OCI-LY7 (cell line): ENCODE measurements at regions not wholly inside any gene's neighbourhood (a gene's known extent, or its start where the extent isn't known, plus 50 kb on each side); places are given as distances from the start of the nearest gene placed in this dataset.

ENCODE experiments used
- BruUV-seq: library from RNA; stranded (reverse); fragments of 400-500 nt; replicated peaks from 2 replicates; lab custom pipeline; 2021; lab: Mats Ljungman, UMichigan
- CTCF ChIA-PET: fragments of 300-600 bp; sonication (Branson Sonifier 250); formaldehyde crosslinking; loops from one replicate; lab custom pipeline; 2022; ENCODE audit warnings: antibody characterized with exemption; ENCODE audit not compliant: unreplicated experiment; lab: Charles Lee
- POLR2A ChIA-PET: fragments of 300-600 bp; sonication (Branson Sonifier 250); formaldehyde crosslinking; loops from one replicate; lab custom pipeline; 2022; ENCODE audit warnings: antibody characterized with exemption; lab: Charles Lee
- DNase-seq: peaks from one replicate; pipeline ENCODE4 v3.0.0-alpha.2; 2015; ENCODE audit warnings: low spot score
- H2AFZ ChIP-seq: fragments of 200-600 bp; sonication (generic), shearing (Covaris generic); 2 replicates; pipeline ENCODE4 v1.6.1; 2014; ENCODE audit warnings: mild to moderate bottlenecking, antibody characterized with exemption, low read length, moderate library complexity
- H3K27ac ChIP-seq: fragments of 200-600 bp; sonication (generic); 2 replicates; pipeline ENCODE4 v1.5.1; 2014; ENCODE audit warnings: mixed run types, low read depth, mild to moderate bottlenecking, moderate library complexity, low read length, inconsistent platforms; ENCODE audit not compliant: poor library complexity, severe bottlenecking
- H3K36me3 ChIP-seq: fragments of 200-600 bp; sonication (generic); 2 replicates; pipeline ENCODE4 v1.6.1; 2014; ENCODE audit warnings: mild to moderate bottlenecking, antibody characterized with exemption, low read length, moderate library complexity, mixed read lengths; ENCODE audit not compliant: insufficient read depth
- H3K4me1 ChIP-seq: fragments of 200-600 bp; sonication (generic); 2 replicates; pipeline ENCODE4 v1.5.1; 2014; ENCODE audit warnings: mild to moderate bottlenecking, low read length; ENCODE audit not compliant: insufficient read depth, poor library complexity, severe bottlenecking
- H3K4me2 ChIP-seq: fragments of 200-600 bp; sonication (generic); 2 replicates; pipeline ENCODE4 v1.6.1; 2014; ENCODE audit warnings: mild to moderate bottlenecking, low read length
- H3K4me3 ChIP-seq: fragments of 200-600 bp; sonication (generic); 2 replicates; pipeline ENCODE4 v1.5.1; 2014; ENCODE audit warnings: mild to moderate bottlenecking, low read depth, low read length; ENCODE audit not compliant: poor library complexity, severe bottlenecking
- H3K79me2 ChIP-seq: fragments of 200-600 bp; sonication (generic); 2 replicates; pipeline ENCODE4 v1.6.1; 2016; ENCODE audit warnings: low read depth, mild to moderate bottlenecking, low read length, moderate library complexity, mixed read lengths; ENCODE audit not compliant: insufficient read depth
- H3K9me2 ChIP-seq: fragments of 200-600 bp; sonication (generic); 2 replicates; pipeline ENCODE4 v1.6.1; 2016; ENCODE audit warnings: mild to moderate bottlenecking, low read length, mixed read lengths; ENCODE audit not compliant: insufficient read depth
- H3K9me3 ChIP-seq: fragments of 200-600 bp; sonication (generic); 2 replicates; pipeline ENCODE4 v1.6.1; 2014; ENCODE audit warnings: mild to moderate bottlenecking, mixed run types, low read length, mixed read lengths
- H4K20me1 ChIP-seq: fragments of 200-600 bp; sonication (generic); 2 replicates; pipeline ENCODE4 v1.6.1; 2014; ENCODE audit warnings: mild to moderate bottlenecking, antibody characterized with exemption, low read length, moderate library complexity, mixed read lengths; ENCODE audit not compliant: insufficient read depth
- EZH2phosphoT487 ChIP-seq: fragments of 200-600 bp; sonication (generic); IDR thresholded peaks from 2 replicates; pipeline ENCODE4 v1.6.1; 2018; ENCODE audit warnings: low read depth, borderline replicate concordance, mild to moderate bottlenecking, mixed run types, antibody characterized with exemption, low read length, moderate library complexity, mixed read lengths
- intact Hi-C: fragments of 100-400 bp; cut with micrococcal nuclease; formaldehyde crosslinking; loops from one replicate; pipeline ENCODE4 v1.10.0; 2022; ENCODE audit not compliant: unreplicated experiment
- TF ChIP-seq, protein P1 (sequence below): fragments of 200-600 bp; sonication (generic); conservative IDR thresholded peaks from 2 replicates; pipeline ENCODE4 v1.5.1; 2014; ENCODE audit warnings: mild to moderate bottlenecking, antibody characterized with exemption, low read length, moderate library complexity, mixed read lengths

DNA sequence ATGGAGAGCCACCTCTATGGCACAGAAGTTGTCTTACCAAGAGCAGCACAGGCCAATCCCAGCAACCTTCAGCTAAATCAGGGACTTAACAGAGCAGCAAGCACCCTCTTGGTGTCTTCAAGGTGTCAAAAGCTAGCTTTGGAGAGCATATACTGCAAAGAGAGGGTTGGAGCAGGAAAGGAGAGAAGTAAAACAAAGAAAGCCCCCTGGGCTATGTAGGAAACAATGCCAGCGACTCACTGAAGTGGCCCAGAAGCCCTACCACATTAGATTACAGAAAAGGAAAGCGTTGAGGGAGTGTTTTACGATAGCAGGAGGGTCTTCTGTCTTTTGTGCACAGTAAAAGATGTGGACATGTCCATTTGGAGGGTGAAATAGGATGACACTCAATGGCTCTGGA, 233.4 kb downstream of the MREG start:
- intact Hi-C loops = no loop called here
- Histone ChIP-seq H3K79me2 (no peaks in the 10 kb centered on the region), H3K4me1 (no peaks in the 10 kb centered on the region), H3K4me3 (no peak overlapping the region), H3K4me2 (no peak overlapping the region), H3K36me3 (no peaks in the 10 kb centered on the region), H3K27ac (no peak overlapping the region), H3K9me2 (no peaks in the 10 kb centered on the region), H2AFZ (no peak overlapping the region), H3K9me3 (no peaks in the 10 kb centered on the region), H4K20me1 (no peaks in the 10 kb centered on the region)
- ChIA-PET POLR2A (no interaction called here), CTCF (no interaction called here)
- no TSS peak for BruUV-seq
- TF ChIP-seq, protein P1, sequence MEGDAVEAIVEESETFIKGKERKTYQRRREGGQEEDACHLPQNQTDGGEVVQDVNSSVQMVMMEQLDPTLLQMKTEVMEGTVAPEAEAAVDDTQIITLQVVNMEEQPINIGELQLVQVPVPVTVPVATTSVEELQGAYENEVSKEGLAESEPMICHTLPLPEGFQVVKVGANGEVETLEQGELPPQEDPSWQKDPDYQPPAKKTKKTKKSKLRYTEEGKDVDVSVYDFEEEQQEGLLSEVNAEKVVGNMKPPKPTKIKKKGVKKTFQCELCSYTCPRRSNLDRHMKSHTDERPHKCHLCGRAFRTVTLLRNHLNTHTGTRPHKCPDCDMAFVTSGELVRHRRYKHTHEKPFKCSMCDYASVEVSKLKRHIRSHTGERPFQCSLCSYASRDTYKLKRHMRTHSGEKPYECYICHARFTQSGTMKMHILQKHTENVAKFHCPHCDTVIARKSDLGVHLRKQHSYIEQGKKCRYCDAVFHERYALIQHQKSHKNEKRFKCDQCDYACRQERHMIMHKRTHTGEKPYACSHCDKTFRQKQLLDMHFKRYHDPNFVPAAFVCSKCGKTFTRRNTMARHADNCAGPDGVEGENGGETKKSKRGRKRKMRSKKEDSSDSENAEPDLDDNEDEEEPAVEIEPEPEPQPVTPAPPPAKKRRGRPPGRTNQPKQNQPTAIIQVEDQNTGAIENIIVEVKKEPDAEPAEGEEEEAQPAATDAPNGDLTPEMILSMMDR = no peak
- TF ChIP-seq EZH2phosphoT487 = no peak
- DNase-seq = no peak

DNA sequence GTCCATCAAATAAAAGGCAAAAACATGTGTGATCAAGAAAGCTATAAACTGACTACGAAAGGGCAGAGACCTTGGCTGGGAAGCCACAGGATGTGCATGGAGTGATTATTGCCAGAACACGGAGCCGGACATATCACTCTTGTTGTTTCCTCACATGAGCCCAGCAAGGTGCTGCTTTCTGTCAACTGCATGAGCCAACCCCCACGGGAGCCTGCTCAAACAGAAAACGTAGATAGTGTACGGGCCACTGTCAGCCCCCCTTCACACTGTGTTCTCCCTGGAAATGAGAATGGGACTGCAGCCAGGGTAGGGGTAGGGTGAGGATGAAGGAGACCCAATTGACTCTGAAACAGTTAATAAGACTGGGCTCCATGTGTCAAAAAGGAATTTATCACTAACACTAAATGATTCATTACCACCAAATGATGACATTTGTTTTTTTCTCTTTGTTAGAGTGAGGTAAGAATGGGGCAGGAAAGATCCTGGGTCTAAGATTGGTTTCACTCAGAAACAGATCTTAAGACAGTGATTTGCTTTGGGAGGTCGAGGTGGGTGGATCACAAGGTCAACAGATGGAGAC, 235.8 kb downstream of the MREG start:
- Histone ChIP-seq H3K36me3 (no peaks in the 10 kb centered on the region), H3K9me2 (no peaks in the 10 kb centered on the region), H3K79me2 (no peaks in the 10 kb centered on the region), H3K4me1 (no peaks in the 10 kb centered on the region), H3K4me3 (no peak overlapping the region), H2AFZ (no peak overlapping the region), H4K20me1 (no peaks in the 10 kb centered on the region), H3K4me2 (no peak overlapping the region), H3K9me3 (no peaks in the 10 kb centered on the region), H3K27ac (no peak overlapping the region)
- CTCF ChIA-PET = no interaction called here
- TF ChIP-seq EZH2phosphoT487 = no peak
- TF ChIP-seq, protein P1 = no peak
- no peak for DNase-seq
- intact Hi-C loops = no loop called here
- POLR2A ChIA-PET = no interaction called here
- no TSS peak for BruUV-seq

DNA sequence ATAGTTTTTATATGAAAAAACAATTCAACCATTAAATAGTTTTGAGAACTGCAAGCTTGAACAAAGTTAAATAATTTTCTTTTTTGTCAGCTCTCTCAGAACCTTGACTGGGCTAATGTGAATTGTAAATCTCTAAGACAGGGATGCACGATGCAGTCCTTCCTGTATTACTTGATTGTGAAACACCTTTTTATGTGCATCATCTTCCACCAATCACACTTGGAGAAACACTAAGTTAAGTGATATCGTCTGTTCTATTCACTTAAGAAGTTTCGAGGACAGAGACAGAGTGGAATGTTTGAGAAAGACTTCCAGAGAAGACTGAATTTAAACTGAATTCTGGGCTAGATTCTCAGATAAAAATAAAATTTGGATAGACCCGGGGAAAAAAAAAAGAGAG, 238.2 kb downstream of the MREG start:
- Histone ChIP-seq H3K9me2 (no peaks in the 10 kb centered on the region), H3K4me1 (no peaks in the 10 kb centered on the region), H4K20me1 (no peaks in the 10 kb centered on the region), H3K36me3 (no peaks in the 10 kb centered on the region), H3K9me3 (no peaks in the 10 kb centered on the region), H3K27ac (no peak overlapping the region), H3K79me2 (no peaks in the 10 kb centered on the region), H3K4me2 (no peak overlapping the region), H3K4me3 (no peak overlapping the region), H2AFZ (no peak overlapping the region)
- POLR2A ChIA-PET = interaction anchor here (0.6 to 1.0 kb wide), 4 partner anchors 9 to 181 kb away, joined by 3 read pairs; no protein-coding TSS in a partner anchor
- CTCF ChIA-PET = no interaction called here
- no TSS peak for BruUV-seq
- DNase-seq = no peak
- TF ChIP-seq EZH2phosphoT487 = no peak
- TF ChIP-seq, protein P1 = no peak
- intact Hi-C loops = no loop called here
